ENCODE measurements at regions not wholly inside any gene's neighbourhood (a gene's known extent, or its start where the extent isn't known, plus 50 kb on each side); places are given as distances from the start of the nearest gene placed in this dataset.

- no peak overlapping the region for H3K4me3 ChIP-seq (ENCODE audit: low read length)
- H3K27me3 ChIP-seq (ENCODE audit: insufficient read depth, low read length) = no peaks in the 10 kb centered on the region
- H3K27ac ChIP-seq (ENCODE audit: low read length) = no peak overlapping the region
- H3K36me3 ChIP-seq (ENCODE audit: insufficient read depth, low read depth, low read length) = no peaks in the 10 kb centered on the region
- H3K9ac ChIP-seq (ENCODE audit: low read depth, low read length) = no peak overlapping the region
- H3K9me3 ChIP-seq (ENCODE audit: insufficient read depth, low read depth, low read length) = 0 out of 2 replicates have a peak, but pooled peaks cover 3% of the 10 kb centered on the region
- H3K4me1 ChIP-seq (ENCODE audit: insufficient read depth, low read length) = no peaks in the 10 kb centered on the region
These were observed 269.5 kb upstream of the PCDH20 start for GRCh38 chr13:61684976-61685681.

GRCh38 chr13:61672756-61673155 lies 257.1 kb upstream of the PCDH20 start:
- no peak overlapping the region for H3K9ac ChIP-seq (ENCODE audit: low read depth, low read length)
- no peaks in the 10 kb centered on the region for H3K36me3 ChIP-seq (ENCODE audit: insufficient read depth, low read depth, low read length)
- no peak overlapping the region for H3K27ac ChIP-seq (ENCODE audit: low read length)
- H3K27me3 ChIP-seq (ENCODE audit: insufficient read depth, low read length) = no peaks in the 10 kb centered on the region
- no peaks in the 10 kb centered on the region for H3K9me3 ChIP-seq (ENCODE audit: insufficient read depth, low read depth, low read length)
- H3K4me1 ChIP-seq (ENCODE audit: insufficient read depth, low read length) = no peaks in the 10 kb centered on the region
- no peak overlapping the region for H3K4me3 ChIP-seq (ENCODE audit: low read length)

GRCh38 chr13:61670384-61671161 lies 254.9 kb upstream of the PCDH20 start:
- H3K27ac ChIP-seq (ENCODE audit: low read length) = no peak overlapping the region
- H3K9ac ChIP-seq (ENCODE audit: low read depth, low read length) = no peak overlapping the region
- H3K9me3 ChIP-seq (ENCODE audit: insufficient read depth, low read depth, low read length) = no peaks in the 10 kb centered on the region
- H3K36me3 ChIP-seq (ENCODE audit: insufficient read depth, low read depth, low read length) = no peaks in the 10 kb centered on the region
- H3K4me1 ChIP-seq (ENCODE audit: insufficient read depth, low read length) = no peaks in the 10 kb centered on the region
- H3K4me3 ChIP-seq (ENCODE audit: low read length) = no peak overlapping the region
- no peaks in the 10 kb centered on the region for H3K27me3 ChIP-seq (ENCODE audit: insufficient read depth, low read length)

- Histone ChIP-seq H3K27me3 (ENCODE audit: insufficient read depth, low read length) (no peaks in the 10 kb centered on the region), H3K27ac (ENCODE audit: low read length) (no peak overlapping the region), H3K9me3 (ENCODE audit: insufficient read depth, low read depth, low read length) (no peaks in the 10 kb centered on the region), H3K36me3 (ENCODE audit: insufficient read depth, low read depth, low read length) (no peaks in the 10 kb centered on the region), H3K4me3 (ENCODE audit: low read length) (no peak overlapping the region), H3K9ac (ENCODE audit: low read depth, low read length) (no peak overlapping the region), H3K4me1 (ENCODE audit: insufficient read depth, low read length) (no peaks in the 10 kb centered on the region)
These were observed 249.4 kb upstream of the PCDH20 start for GRCh38 chr13:61664801-61665705.

- Histone ChIP-seq H3K36me3 (ENCODE audit: insufficient read depth, low read depth, low read length) (no peaks in the 10 kb centered on the region), H3K4me1 (ENCODE audit: insufficient read depth, low read length) (no peaks in the 10 kb centered on the region), H3K9ac (ENCODE audit: low read depth, low read length) (no peak overlapping the region), H3K27me3 (ENCODE audit: insufficient read depth, low read length) (no peaks in the 10 kb centered on the region), H3K4me3 (ENCODE audit: low read length) (no peak overlapping the region), H3K27ac (ENCODE audit: low read length) (no peak overlapping the region), H3K9me3 (ENCODE audit: insufficient read depth, low read depth, low read length) (no peaks in the 10 kb centered on the region)
These were observed 238.8 kb upstream of the PCDH20 start for GRCh38 chr13:61654481-61654880.

- Histone ChIP-seq H3K4me3 (ENCODE audit: low read length) (no peak overlapping the region), H3K36me3 (ENCODE audit: insufficient read depth, low read depth, low read length) (no peaks in the 10 kb centered on the region), H3K9me3 (ENCODE audit: insufficient read depth, low read depth, low read length) (no peaks in the 10 kb centered on the region), H3K9ac (ENCODE audit: low read depth, low read length) (no peak overlapping the region), H3K4me1 (ENCODE audit: insufficient read depth, low read length) (no peaks in the 10 kb centered on the region), H3K27ac (ENCODE audit: low read length) (no peak overlapping the region), H3K27me3 (ENCODE audit: insufficient read depth, low read length) (no peaks in the 10 kb centered on the region)
These were observed 232.9 kb upstream of the PCDH20 start for GRCh38 chr13:61648547-61648946.

GRCh38 chr13:61612192-61612591 lies 196.5 kb upstream of the PCDH20 start:
- no peaks in the 10 kb centered on the region for H3K27me3 ChIP-seq (ENCODE audit: insufficient read depth, low read length)
- no peaks in the 10 kb centered on the region; the same call in 1 of the 2 replicates for H3K9me3 ChIP-seq (ENCODE audit: insufficient read depth, low read depth, low read length)
- no peak overlapping the region for H3K9ac ChIP-seq (ENCODE audit: low read depth, low read length)
- no peaks in the 10 kb centered on the region for H3K36me3 ChIP-seq (ENCODE audit: insufficient read depth, low read depth, low read length)
- H3K4me3 ChIP-seq (ENCODE audit: low read length) = no peak overlapping the region
- H3K4me1 ChIP-seq (ENCODE audit: insufficient read depth, low read length) = peaks cover 8% of the 10 kb centered on the region
- H3K27ac ChIP-seq (ENCODE audit: low read length) = no peak overlapping the region

GRCh38 chr13:61608138-61608537 lies 192.5 kb upstream of the PCDH20 start:
- Histone ChIP-seq H3K9ac (ENCODE audit: low read depth, low read length) (no peak overlapping the region), H3K9me3 (ENCODE audit: insufficient read depth, low read depth, low read length) (no peaks in the 10 kb centered on the region; the same call in 1 of the 2 replicates), H3K4me1 (ENCODE audit: insufficient read depth, low read length) (peaks cover 8% of the 10 kb centered on the region), H3K4me3 (ENCODE audit: low read length) (no peak overlapping the region), H3K27ac (ENCODE audit: low read length) (no peak overlapping the region), H3K27me3 (ENCODE audit: insufficient read depth, low read length) (no peaks in the 10 kb centered on the region), H3K36me3 (ENCODE audit: insufficient read depth, low read depth, low read length) (no peaks in the 10 kb centered on the region)

- Histone ChIP-seq H3K27ac (ENCODE audit: low read length) (no peak overlapping the region), H3K4me1 (ENCODE audit: insufficient read depth, low read length) (no peaks in the 10 kb centered on the region), H3K27me3 (ENCODE audit: insufficient read depth, low read length) (no peaks in the 10 kb centered on the region), H3K4me3 (ENCODE audit: low read length) (no peak overlapping the region), H3K9ac (ENCODE audit: low read depth, low read length) (no peak overlapping the region), H3K9me3 (ENCODE audit: insufficient read depth, low read depth, low read length) (no peaks in the 10 kb centered on the region), H3K36me3 (ENCODE audit: insufficient read depth, low read depth, low read length) (no peaks in the 10 kb centered on the region)
These were observed 184.8 kb upstream of the PCDH20 start for GRCh38 chr13:61600360-61601033.

- Histone ChIP-seq H3K27ac (ENCODE audit: low read length) (no peak overlapping the region), H3K4me3 (ENCODE audit: low read length) (no peak overlapping the region), H3K9ac (ENCODE audit: low read depth, low read length) (no peak overlapping the region), H3K4me1 (ENCODE audit: insufficient read depth, low read length) (no peaks in the 10 kb centered on the region), H3K36me3 (ENCODE audit: insufficient read depth, low read depth, low read length) (no peaks in the 10 kb centered on the region), H3K27me3 (ENCODE audit: insufficient read depth, low read length) (no peaks in the 10 kb centered on the region), H3K9me3 (ENCODE audit: insufficient read depth, low read depth, low read length) (no peaks in the 10 kb centered on the region)
These were observed 176.8 kb upstream of the PCDH20 start for GRCh38 chr13:61592489-61592888.

- Histone ChIP-seq H3K4me3 (ENCODE audit: low read length) (no peak overlapping the region), H3K27me3 (ENCODE audit: insufficient read depth, low read length) (no peaks in the 10 kb centered on the region), H3K9me3 (ENCODE audit: insufficient read depth, low read depth, low read length) (no peaks in the 10 kb centered on the region), H3K27ac (ENCODE audit: low read length) (no peak overlapping the region), H3K4me1 (ENCODE audit: insufficient read depth, low read length) (no peaks in the 10 kb centered on the region), H3K9ac (ENCODE audit: low read depth, low read length) (no peak overlapping the region), H3K36me3 (ENCODE audit: insufficient read depth, low read depth, low read length) (no peaks in the 10 kb centered on the region)
These were observed 160.3 kb upstream of the PCDH20 start for GRCh38 chr13:61575973-61576372.
